Suprapubic skin (tissue), 4 donors: ENCODE measurements at regions not wholly inside any gene's neighbourhood (a gene's known extent, or its start where the extent isn't known, plus 50 kb on each side); places are given as distances from the start of the nearest gene placed in this dataset.

ENCODE experiments used
- POLR2A ChIP-seq, 2 donors: fragments of 450-650 bp; IDR thresholded peaks; one replicate each; pipeline ENCODE4 v1.6.1; 2017; ENCODE audit warnings: antibody characterized with exemption in 2 of 2, mild to moderate bottlenecking in 2 of 2, moderate library complexity in 2 of 2
- POLR2AphosphoS5 ChIP-seq, 3 donors: sonication (generic); formaldehyde crosslinking; IDR thresholded peaks; one replicate each; pipeline ENCODE4 v1.6.1; 2017; ENCODE audit warnings: antibody characterized with exemption in 3 of 3
- TF ChIP-seq, protein P1 (sequence below), 2 donors: fragments of 200-600 bp in 1 of 2; fragments of 450-650 bp in 1 of 2; sonication (generic) in 1 of 2; IDR thresholded peaks; one replicate each; pipeline ENCODE4 v1.5.1; 2016 to 2019; ENCODE audit warnings: antibody characterized with exemption in 2 of 2, mild to moderate bottlenecking in 1 of 2, moderate library complexity in 1 of 2

DNA sequence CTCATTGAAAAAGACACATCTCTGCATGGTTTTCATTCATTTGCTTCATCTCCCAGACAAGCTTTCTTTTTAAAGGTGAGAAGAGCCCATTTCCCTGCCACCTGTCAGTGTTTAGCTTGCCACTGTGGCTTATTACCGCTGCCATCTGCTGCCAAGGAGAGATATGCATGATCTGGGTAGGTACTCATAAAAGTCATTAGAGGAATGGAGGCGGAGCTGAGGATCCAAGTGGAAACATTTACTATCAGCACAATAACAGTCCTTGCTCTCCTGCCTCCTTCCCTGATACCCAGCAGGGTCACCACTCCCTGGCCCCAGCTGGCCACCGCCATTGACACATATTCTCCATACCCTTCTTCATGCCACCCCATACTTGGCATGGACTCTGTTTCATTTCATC is 390.4 kb downstream of the TSN start:
- TF ChIP-seq POLR2AphosphoS5 (IDR thresholded peaks at IDR 0.05) (no peak), POLR2A (IDR thresholded peaks at IDR 0.05) (no peak)
- TF ChIP-seq, protein P1, sequence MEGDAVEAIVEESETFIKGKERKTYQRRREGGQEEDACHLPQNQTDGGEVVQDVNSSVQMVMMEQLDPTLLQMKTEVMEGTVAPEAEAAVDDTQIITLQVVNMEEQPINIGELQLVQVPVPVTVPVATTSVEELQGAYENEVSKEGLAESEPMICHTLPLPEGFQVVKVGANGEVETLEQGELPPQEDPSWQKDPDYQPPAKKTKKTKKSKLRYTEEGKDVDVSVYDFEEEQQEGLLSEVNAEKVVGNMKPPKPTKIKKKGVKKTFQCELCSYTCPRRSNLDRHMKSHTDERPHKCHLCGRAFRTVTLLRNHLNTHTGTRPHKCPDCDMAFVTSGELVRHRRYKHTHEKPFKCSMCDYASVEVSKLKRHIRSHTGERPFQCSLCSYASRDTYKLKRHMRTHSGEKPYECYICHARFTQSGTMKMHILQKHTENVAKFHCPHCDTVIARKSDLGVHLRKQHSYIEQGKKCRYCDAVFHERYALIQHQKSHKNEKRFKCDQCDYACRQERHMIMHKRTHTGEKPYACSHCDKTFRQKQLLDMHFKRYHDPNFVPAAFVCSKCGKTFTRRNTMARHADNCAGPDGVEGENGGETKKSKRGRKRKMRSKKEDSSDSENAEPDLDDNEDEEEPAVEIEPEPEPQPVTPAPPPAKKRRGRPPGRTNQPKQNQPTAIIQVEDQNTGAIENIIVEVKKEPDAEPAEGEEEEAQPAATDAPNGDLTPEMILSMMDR (IDR thresholded peaks at IDR 0.05) = no peak
